ENCODE measurements at regions not wholly inside any gene's neighbourhood (a gene's known extent, or its start where the extent isn't known, plus 50 kb on each side); places are given as distances from the start of the nearest gene placed in this dataset.

DNA sequence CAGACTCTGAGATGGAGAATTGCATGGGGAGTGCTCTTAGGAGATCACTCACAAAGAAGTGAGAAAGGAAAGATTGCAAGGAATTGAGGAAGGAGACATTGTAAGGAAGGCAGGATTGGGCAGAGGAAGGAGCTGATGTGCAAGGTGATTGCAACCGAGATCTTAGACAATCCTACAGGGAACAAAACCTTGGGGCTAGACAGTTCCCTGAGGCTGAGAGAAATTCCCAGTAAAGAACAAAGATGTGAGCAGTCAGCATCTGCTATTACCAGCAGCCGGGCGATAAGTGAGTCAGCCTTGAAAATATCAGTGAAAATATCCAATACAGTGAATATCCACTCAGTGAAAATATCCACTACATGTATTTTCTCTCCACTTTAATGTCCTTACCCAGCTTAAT, 143.6 kb upstream of the TBC1D5 start:
- no peaks in the 10 kb centered on the region for H3K27me3 Mint-ChIP-seq

GRCh38 chr3:17882981-17883380, 140.6 kb upstream of the TBC1D5 start:
- no peaks in the 10 kb centered on the region for H3K27me3 Mint-ChIP-seq
- no peak overlapping the region for H3K27ac Mint-ChIP-seq
- no peaks in the 10 kb centered on the region for H3K9me3 Mint-ChIP-seq
- no peaks in the 10 kb centered on the region for H3K4me1 Mint-ChIP-seq (ENCODE audit: unreplicated experiment)
- no peak for DNase-seq (ENCODE audit: extremely low spot score, unreplicated experiment)
- no peaks in the 10 kb centered on the region for H3K36me3 Mint-ChIP-seq
- TF ChIP-seq, protein P1, sequence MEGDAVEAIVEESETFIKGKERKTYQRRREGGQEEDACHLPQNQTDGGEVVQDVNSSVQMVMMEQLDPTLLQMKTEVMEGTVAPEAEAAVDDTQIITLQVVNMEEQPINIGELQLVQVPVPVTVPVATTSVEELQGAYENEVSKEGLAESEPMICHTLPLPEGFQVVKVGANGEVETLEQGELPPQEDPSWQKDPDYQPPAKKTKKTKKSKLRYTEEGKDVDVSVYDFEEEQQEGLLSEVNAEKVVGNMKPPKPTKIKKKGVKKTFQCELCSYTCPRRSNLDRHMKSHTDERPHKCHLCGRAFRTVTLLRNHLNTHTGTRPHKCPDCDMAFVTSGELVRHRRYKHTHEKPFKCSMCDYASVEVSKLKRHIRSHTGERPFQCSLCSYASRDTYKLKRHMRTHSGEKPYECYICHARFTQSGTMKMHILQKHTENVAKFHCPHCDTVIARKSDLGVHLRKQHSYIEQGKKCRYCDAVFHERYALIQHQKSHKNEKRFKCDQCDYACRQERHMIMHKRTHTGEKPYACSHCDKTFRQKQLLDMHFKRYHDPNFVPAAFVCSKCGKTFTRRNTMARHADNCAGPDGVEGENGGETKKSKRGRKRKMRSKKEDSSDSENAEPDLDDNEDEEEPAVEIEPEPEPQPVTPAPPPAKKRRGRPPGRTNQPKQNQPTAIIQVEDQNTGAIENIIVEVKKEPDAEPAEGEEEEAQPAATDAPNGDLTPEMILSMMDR (conservative IDR thresholded peaks at IDR 0.05): no peak
- H3K4me3 Mint-ChIP-seq: no peak overlapping the region

More for the DNA sequence above, 143.6 kb upstream of the TBC1D5 start:
- Mint-ChIP-seq H3K4me3 (no peak overlapping the region), H3K36me3 (no peaks in the 10 kb centered on the region), H3K9me3 (no peaks in the 10 kb centered on the region), H3K4me1 (ENCODE audit: unreplicated experiment) (no peaks in the 10 kb centered on the region), H3K27ac (no peak overlapping the region)
- TF ChIP-seq, protein P1 (conservative IDR thresholded peaks at IDR 0.05): no peak
- DNase-seq (ENCODE audit: extremely low spot score, unreplicated experiment): no peak

GRCh38 chr3:17877299-17877698, 134.9 kb upstream of the TBC1D5 start:
- H3K4me3 Mint-ChIP-seq: no peak overlapping the region
- H3K27ac Mint-ChIP-seq: no peak overlapping the region
- TF ChIP-seq, protein P1 (conservative IDR thresholded peaks at IDR 0.05): no peak
- no peaks in the 10 kb centered on the region for H3K27me3 Mint-ChIP-seq
- no peaks in the 10 kb centered on the region for H3K4me1 Mint-ChIP-seq (ENCODE audit: unreplicated experiment)
- H3K9me3 Mint-ChIP-seq: no peaks in the 10 kb centered on the region
- DNase-seq (ENCODE audit: extremely low spot score, unreplicated experiment): no peak
- H3K36me3 Mint-ChIP-seq: no peaks in the 10 kb centered on the region

GRCh38 chr3:17874636-17875035, 132.2 kb upstream of the TBC1D5 start:
- H3K27me3 Mint-ChIP-seq: no peaks in the 10 kb centered on the region
- no peak overlapping the region for H3K27ac Mint-ChIP-seq
- no peak for DNase-seq (ENCODE audit: extremely low spot score, unreplicated experiment)
- H3K36me3 Mint-ChIP-seq: no peaks in the 10 kb centered on the region
- H3K9me3 Mint-ChIP-seq: no peaks in the 10 kb centered on the region
- TF ChIP-seq, protein P1 (conservative IDR thresholded peaks at IDR 0.05): no peak
- no peak overlapping the region for H3K4me3 Mint-ChIP-seq
- H3K4me1 Mint-ChIP-seq (ENCODE audit: unreplicated experiment): no peaks in the 10 kb centered on the region

DNA sequence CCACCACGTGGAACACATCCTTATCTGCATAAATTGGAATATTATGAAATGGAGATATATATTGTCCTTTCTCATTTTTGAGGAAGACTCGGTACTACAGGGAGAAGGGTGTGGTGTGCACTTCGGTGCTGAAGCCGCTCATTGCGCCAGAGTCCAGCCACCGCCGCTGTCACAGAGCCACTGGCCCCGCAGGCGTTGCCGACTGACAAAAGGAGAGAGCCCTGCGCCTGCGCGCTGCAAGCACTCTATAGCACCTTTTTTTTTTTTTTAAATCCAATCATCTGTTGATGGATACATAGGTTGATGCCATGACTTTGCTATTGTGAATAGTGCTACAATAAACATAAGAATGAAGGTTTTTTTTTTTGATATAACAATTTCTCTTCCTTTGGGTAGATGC, 130.0 kb upstream of the TBC1D5 start:
- TF ChIP-seq, protein P1 (conservative IDR thresholded peaks at IDR 0.05): no peak
- H3K4me1 Mint-ChIP-seq (ENCODE audit: unreplicated experiment): no peaks in the 10 kb centered on the region
- H3K27me3 Mint-ChIP-seq: no peaks in the 10 kb centered on the region
- no peak overlapping the region for H3K27ac Mint-ChIP-seq
- no peak for DNase-seq (ENCODE audit: extremely low spot score, unreplicated experiment)
- no peaks in the 10 kb centered on the region for H3K9me3 Mint-ChIP-seq
- no peaks in the 10 kb centered on the region for H3K36me3 Mint-ChIP-seq
- H3K4me3 Mint-ChIP-seq: no peak overlapping the region

GRCh38 chr3:17865631-17866030, 123.2 kb upstream of the TBC1D5 start:
- Mint-ChIP-seq H3K36me3 (peaks cover 3% of the 10 kb centered on the region), H3K4me3 (no peak overlapping the region), H3K4me1 (ENCODE audit: unreplicated experiment) (no peaks in the 10 kb centered on the region), H3K27ac (no peak overlapping the region), H3K27me3 (no peaks in the 10 kb centered on the region), H3K9me3 (peaks cover 9% of the 10 kb centered on the region)
- TF ChIP-seq, protein P1 (conservative IDR thresholded peaks at IDR 0.05): no peak
- no peak for DNase-seq (ENCODE audit: extremely low spot score, unreplicated experiment)
